Hepatocyte (in vitro differentiated cells): ENCODE measurements at regions not wholly inside any gene's neighbourhood (a gene's known extent, or its start where the extent isn't known, plus 50 kb on each side); places are given as distances from the start of the nearest gene placed in this dataset.

ENCODE experiments used
- DNase-seq: peaks from one replicate; pipeline ENCODE4 v3.0.0-alpha.2; 2016; ENCODE audit warnings: low spot score
- H2AFZ ChIP-seq: fragments of 200-600 bp; sonication (generic); 2 replicates; pipeline ENCODE4 v1.6.0; 2016; ENCODE audit warnings: antibody characterized with exemption, mild to moderate bottlenecking
- H3K27ac ChIP-seq: fragments of 200-600 bp; sonication (generic); 2 replicates; pipeline ENCODE4 v1.5.1; 2016; ENCODE audit warnings: mild to moderate bottlenecking
- H3K27me3 ChIP-seq: fragments of 200-600 bp; sonication (generic); 2 replicates; pipeline ENCODE4 v1.6.1; 2016
- H3K36me3 ChIP-seq: fragments of 200-600 bp; sonication (generic); replicated peaks from 2 replicates; pipeline ENCODE4 v1.5.1; 2016; ENCODE audit warnings: low read depth; ENCODE audit not compliant: insufficient read depth
- H3K4me1 ChIP-seq: fragments of 200-600 bp; sonication (generic); 2 replicates; pipeline ENCODE4 v1.5.1; 2016; ENCODE audit warnings: mild to moderate bottlenecking, moderate library complexity; ENCODE audit not compliant: insufficient read depth
- H3K4me2 ChIP-seq: fragments of 200-600 bp; sonication (generic); 2 replicates; pipeline ENCODE4 v1.6.0; 2016
- H3K4me3 ChIP-seq: fragments of 200-600 bp; sonication (generic); 2 replicates; pipeline ENCODE4 v1.5.1; 2016; ENCODE audit warnings: mild to moderate bottlenecking
- H3K79me2 ChIP-seq: fragments of 200-600 bp; sonication (generic); 2 replicates; pipeline ENCODE4 v1.6.0; 2017; ENCODE audit warnings: mild to moderate bottlenecking
- H3K9me2 ChIP-seq: fragments of 200-600 bp; sonication (generic); replicated peaks from 2 replicates; pipeline ENCODE4 v1.6.0; 2017; ENCODE audit warnings: mild to moderate bottlenecking; ENCODE audit not compliant: insufficient read depth
- H3K9me3 ChIP-seq: fragments of 200-600 bp; sonication (generic); 2 replicates; pipeline ENCODE4 v1.5.1; 2016; ENCODE audit warnings: low read depth, mild to moderate bottlenecking
- H4K20me1 ChIP-seq: fragments of 200-600 bp; sonication (generic); 2 replicates; pipeline ENCODE4 v1.6.0; 2016; ENCODE audit warnings: mild to moderate bottlenecking; ENCODE audit not compliant: insufficient read depth, poor library complexity, severe bottlenecking
- EZH2 ChIP-seq: fragments of 200-600 bp; sonication (generic); IDR thresholded peaks from 2 replicates; pipeline ENCODE4 v1.6.1; 2016; ENCODE audit warnings: antibody characterized with exemption, mild to moderate bottlenecking, borderline replicate concordance
- EZH2phosphoT487 ChIP-seq: fragments of 200-600 bp; sonication (generic); IDR thresholded peaks from one replicate; pipeline ENCODE4 v1.6.1; 2018; ENCODE audit warnings: antibody characterized with exemption, mild to moderate bottlenecking, low read depth, moderate library complexity; ENCODE audit not compliant: unreplicated experiment, severe bottlenecking
- WGBS: methylation state at CpG from one replicate; pipeline ENCODE4 v1.1.6; 2016; ENCODE audit warnings: low lambda C conversion rate; ENCODE audit errors: missing lambda C conversion rate; 5-methylcytosine and 5-hydroxymethylcytosine counted together
- TF ChIP-seq, protein P1 (sequence below): fragments of 200-600 bp; sonication (generic); IDR thresholded peaks from 2 replicates; pipeline ENCODE4 v1.5.1; 2016; ENCODE audit warnings: antibody characterized with exemption, mild to moderate bottlenecking; ENCODE audit not compliant: poor library complexity

GRCh38 chr6:21981235-21981833 is 315.5 kb downstream of the PRL start:
- WGBS = 67% methylated on average over 1 of the region's 1 CpG
- TF ChIP-seq EZH2phosphoT487 = no peak
- TF ChIP-seq, protein P1, sequence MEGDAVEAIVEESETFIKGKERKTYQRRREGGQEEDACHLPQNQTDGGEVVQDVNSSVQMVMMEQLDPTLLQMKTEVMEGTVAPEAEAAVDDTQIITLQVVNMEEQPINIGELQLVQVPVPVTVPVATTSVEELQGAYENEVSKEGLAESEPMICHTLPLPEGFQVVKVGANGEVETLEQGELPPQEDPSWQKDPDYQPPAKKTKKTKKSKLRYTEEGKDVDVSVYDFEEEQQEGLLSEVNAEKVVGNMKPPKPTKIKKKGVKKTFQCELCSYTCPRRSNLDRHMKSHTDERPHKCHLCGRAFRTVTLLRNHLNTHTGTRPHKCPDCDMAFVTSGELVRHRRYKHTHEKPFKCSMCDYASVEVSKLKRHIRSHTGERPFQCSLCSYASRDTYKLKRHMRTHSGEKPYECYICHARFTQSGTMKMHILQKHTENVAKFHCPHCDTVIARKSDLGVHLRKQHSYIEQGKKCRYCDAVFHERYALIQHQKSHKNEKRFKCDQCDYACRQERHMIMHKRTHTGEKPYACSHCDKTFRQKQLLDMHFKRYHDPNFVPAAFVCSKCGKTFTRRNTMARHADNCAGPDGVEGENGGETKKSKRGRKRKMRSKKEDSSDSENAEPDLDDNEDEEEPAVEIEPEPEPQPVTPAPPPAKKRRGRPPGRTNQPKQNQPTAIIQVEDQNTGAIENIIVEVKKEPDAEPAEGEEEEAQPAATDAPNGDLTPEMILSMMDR = no peak
- no peak for TF ChIP-seq EZH2
- Histone ChIP-seq H3K4me3 (no peak overlapping the region), H3K36me3 (no peaks in the 10 kb centered on the region), H2AFZ (no peak overlapping the region), H3K27ac (no peak overlapping the region), H3K27me3 (no peaks in the 10 kb centered on the region), H3K9me3 (no peaks in the 10 kb centered on the region), H3K79me2 (no peaks in the 10 kb centered on the region), H4K20me1 (no peaks in the 10 kb centered on the region), H3K9me2 (no peaks in the 10 kb centered on the region), H3K4me1 (peaks cover 2% of the 10 kb centered on the region), H3K4me2 (no peak overlapping the region)
- DNase-seq = no peak

GRCh38 chr6:21984135-21984534 is 312.7 kb downstream of the PRL start:
- H4K20me1 ChIP-seq = no peaks in the 10 kb centered on the region
- H2AFZ ChIP-seq = no peak overlapping the region
- no peaks in the 10 kb centered on the region for H3K9me3 ChIP-seq
- no peak for DNase-seq
- H3K4me1 ChIP-seq = peaks cover 18% of the 10 kb centered on the region
- TF ChIP-seq EZH2phosphoT487 (no peak), EZH2 (no peak)
- TF ChIP-seq, protein P1 = no peak
- no peaks in the 10 kb centered on the region for H3K36me3 ChIP-seq
- H3K4me3 ChIP-seq = no peak overlapping the region
- H3K27me3 ChIP-seq = no peaks in the 10 kb centered on the region
- no peaks in the 10 kb centered on the region for H3K79me2 ChIP-seq
- H3K4me2 ChIP-seq = no peak overlapping the region
- WGBS = 81% methylated on average over 4 of the region's 4 CpGs
- H3K9me2 ChIP-seq = no peaks in the 10 kb centered on the region
- no peak overlapping the region for H3K27ac ChIP-seq

DNA sequence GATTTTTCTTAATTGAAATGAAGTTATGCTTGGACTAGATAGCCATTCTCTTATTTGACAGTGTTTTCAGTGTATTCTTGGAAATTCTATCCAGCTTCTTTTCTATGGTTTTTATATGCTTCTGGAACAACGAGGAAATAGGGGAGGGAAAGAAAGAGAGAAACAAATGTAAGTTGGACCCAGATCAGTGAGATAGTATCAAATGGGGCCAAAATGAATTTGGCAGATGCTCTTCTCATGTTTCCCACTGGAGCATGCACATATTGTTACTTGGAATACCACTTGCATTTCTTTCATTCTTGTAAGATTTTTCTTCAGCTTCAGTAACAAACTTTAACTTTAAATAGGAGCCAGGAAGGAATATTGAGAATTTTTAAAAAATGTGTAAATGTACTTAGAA is 312.3 kb downstream of the PRL start:
- Histone ChIP-seq H4K20me1 (no peaks in the 10 kb centered on the region), H3K27ac (no peak overlapping the region)
- no peak for DNase-seq

More for the DNA sequence above, 312.3 kb downstream of the PRL start:
- Histone ChIP-seq H3K36me3 (no peaks in the 10 kb centered on the region), H2AFZ (no peak overlapping the region), H3K9me2 (no peaks in the 10 kb centered on the region), H3K4me3 (no peak overlapping the region), H3K27me3 (no peaks in the 10 kb centered on the region), H3K9me3 (no peaks in the 10 kb centered on the region), H3K79me2 (no peaks in the 10 kb centered on the region), H3K4me1 (peaks cover 18% of the 10 kb centered on the region), H3K4me2 (no peak overlapping the region)
- TF ChIP-seq EZH2phosphoT487 (no peak), EZH2 (no peak)
- TF ChIP-seq, protein P1 = no peak
- 50% methylated on average over 1 of the region's 1 CpG for WGBS
